ENCODE measurements at regions not wholly inside any gene's neighbourhood (a gene's known extent, or its start where the extent isn't known, plus 50 kb on each side); places are given as distances from the start of the nearest gene placed in this dataset.

- TF ChIP-seq CTCF (IDR thresholded peaks at IDR 0.05) (no peak), EZH2 (IDR thresholded peaks at IDR 0.05) (no peak)
These were observed 80.1 kb upstream of the SMIM21 start for GRCh38 chr18:75507636-75508035.
